Right kidney (tissue), 1 donor: ENCODE measurements at regions not wholly inside any gene's neighbourhood (a gene's known extent, or its start where the extent isn't known, plus 50 kb on each side); places are given as distances from the start of the nearest gene placed in this dataset.
A peak's percentile ranks its signal among the peaks of the same experiment; 100 is the strongest.

Experiments used
- DNase-seq: peaks from one replicate; pipeline ENCODE4 v3.0.0-alpha.2; 2016

GRCh38 chr9:82555031-82555430 is 507.9 kb downstream of the RASEF start:
- no peak for DNase-seq

DNA sequence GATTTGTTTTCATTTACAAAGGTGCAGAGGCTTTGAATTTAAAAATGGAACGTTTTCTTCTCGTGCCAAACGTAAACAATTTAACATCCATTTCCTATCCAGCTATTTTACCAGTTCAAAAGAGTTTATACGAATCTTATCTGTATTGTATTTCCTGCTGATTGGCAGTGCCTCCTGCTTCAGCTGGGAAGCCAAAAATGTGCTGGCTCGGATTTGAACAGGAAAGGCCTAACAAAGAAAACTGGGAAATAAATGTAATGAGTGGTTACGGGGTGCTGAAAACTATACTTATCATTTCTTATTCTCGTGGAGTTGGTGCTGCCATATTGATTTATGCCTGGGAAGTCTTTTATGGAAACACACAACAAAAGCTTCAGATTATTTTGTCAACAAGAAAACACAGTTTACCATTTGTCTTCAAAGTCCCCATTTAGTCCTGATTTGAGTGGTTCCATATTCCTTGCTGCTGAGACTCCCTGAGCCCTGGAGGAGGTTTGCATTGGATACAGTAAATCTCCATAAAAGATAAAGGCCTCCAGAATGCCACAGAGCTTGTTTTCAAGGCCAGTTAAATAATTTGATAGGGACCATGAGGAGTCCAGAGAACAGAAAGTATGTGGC is 507.4 kb downstream of the RASEF start:
- DNase-seq = no peak

GRCh38 chr9:82558346-82558745 is 504.6 kb downstream of the RASEF start:
- no peak for DNase-seq

GRCh38 chr9:82558855-82559630 is 503.9 kb downstream of the RASEF start:
- no peak for DNase-seq

DNA sequence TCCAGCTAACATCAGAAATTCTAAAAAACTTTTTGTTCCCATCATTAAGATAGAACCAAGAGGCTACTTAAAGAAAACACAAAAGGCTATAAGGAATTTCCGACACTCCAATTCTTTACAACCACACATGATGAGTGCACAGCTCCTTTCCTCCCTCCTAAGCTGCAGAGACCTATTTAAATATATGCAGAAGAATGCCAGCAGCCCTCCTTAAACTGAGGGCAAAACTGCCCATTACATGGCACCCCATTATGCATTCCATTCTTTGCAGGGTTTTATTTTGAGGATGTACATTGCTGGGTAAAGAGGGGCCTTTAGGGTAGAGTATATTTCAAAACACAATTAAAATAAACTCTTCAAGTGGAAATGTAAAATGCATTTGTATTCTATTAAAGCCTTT is 502.9 kb downstream of the RASEF start:
- DNase-seq = no peak

DNA sequence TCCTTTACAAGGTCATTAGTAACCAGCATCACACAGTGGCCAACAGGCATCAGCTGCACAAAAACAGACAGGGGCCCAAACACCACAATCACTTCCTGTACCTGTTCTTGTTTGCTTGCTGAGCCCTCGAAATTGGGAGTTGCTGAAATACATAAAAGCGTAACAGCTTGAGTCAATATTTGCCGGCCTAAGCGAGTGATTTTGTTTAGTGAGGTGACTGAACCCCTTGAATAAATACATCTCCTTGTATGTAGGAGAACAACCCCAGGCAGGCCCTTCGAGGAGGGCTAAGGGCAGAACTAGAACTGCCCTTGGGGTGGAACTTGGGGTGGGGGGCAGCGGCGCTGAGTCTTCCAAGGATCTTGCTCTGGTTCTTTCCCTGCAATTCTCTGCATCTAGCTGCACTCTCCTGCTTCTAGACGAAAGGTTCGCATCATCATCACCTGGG is 502.5 kb downstream of the RASEF start:
- DNase-seq = no peak

DNA sequence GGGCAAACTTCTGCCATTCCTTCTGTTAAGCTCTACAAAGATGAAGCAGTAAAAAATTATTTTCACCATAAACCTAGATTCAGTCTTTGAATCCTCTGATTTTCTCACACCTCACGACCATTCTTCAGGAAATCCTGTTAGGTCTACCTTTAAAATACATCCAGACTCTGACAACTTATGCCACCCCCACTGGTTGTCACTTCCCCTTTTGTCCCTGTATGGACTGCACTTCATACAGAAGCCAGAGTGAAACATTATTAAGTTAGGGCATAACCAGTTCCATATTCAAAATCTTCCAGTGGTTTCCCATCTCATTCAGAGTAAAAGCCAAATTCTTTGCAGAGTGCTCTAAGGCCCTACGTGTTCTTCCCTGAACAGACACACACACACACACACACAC is 499.8 kb downstream of the RASEF start:
- DNase-seq = no peak

DNA sequence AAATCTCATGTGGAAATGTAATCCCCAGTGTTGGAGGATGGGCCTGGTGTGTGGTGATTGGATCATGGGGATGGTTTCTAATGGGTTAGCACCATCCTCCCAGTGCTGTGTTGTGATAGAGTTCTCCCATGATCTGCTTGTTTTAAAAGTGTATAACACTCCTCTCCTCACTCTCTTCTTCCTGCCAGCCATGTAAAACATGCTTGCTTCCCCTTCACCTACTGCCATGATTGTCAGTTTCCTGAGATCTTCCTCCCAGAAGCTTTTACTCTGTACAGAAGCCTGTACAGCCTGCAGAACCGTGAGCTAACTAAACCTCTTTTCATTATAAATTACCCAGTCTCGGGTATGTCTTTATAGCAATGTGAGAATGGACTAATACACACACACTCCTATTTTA is 499.1 kb downstream of the RASEF start:
- DNase-seq = no peak

DNA sequence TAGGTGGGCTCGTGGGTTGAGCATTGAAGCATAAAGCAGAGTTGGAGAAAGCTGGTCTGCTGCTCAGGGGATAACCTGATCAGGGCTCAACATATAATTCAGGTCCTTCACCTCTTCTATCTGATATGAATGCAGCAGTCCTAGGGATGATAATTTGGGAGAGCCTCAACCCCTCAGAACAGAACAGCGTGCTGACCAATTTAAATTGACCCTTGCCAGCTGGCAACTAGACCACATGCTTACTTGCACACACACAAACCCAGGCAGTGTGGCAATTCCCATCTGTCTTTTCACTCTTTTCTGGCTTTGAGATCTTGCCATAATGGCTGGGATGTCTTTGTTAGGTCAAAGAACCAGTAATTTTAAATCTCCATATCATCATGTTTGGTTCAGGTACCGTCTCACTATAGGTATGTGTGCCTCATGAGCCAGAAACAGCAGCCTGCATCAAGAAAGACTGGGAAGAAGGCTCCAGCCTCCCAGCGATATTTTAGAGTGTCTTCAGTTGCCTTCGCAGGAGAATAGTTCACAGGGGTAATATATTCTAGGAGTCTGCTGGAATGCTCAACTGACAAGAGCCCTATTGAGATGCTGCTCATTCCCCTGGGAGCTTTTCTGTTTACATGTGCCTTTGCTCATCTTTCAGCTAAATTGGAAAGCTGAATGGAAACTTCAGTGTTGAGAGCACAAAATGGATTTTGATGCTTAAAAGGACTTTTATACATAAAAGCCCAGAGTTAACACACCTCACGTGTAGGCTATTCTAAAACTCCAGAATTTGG is 497.6 kb downstream of the RASEF start:
- no peak for DNase-seq

- no peak for DNase-seq
Measured at GRCh38 chr9:82567953-82568352, 495.0 kb downstream of the RASEF start.

DNA sequence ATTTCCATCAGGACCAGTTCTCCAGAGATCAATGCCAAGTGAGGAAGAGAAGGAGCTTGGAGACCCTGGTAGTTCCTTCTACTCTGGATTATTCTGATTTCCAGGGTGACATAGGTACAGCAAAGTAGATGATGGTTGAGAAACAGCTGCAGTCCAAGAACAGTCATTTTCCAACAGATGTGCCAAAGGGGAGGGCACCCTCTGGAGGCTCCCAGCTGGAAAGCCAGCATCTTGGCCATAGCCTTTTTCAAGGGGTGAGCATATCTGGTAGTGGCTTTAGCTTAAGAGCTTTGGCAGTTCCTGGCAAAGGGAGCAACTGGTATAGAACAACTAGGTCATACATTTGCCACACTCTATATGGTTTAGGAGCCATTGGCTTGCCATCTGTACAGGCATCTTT is 492.7 kb downstream of the RASEF start:
- no peak for DNase-seq

GRCh38 chr9:82571540-82571939 is 491.4 kb downstream of the RASEF start:
- DNase-seq = no peak

- no peak for DNase-seq
Measured at GRCh38 chr9:82572146-82572545, 490.8 kb downstream of the RASEF start.

DNA sequence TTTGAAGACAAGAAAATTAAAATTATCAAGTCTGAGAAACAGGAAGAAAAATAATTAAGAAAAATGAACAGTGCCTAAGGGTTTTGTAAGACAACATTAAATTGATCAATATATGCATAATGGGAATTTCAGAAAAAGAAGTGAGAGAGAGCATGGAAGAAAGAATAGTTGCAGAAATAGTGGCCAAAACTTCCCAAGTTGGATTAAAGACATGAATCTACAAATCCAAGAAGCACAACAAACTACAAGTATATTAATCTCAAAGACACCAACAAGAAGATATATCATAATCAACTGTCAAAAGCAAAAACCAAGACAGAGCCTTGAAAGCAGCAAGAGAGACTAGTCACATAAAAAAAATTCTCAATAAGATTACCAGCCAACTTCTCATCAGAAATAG is 488.0 kb downstream of the RASEF start:
- DNase-seq = no peak

DNA sequence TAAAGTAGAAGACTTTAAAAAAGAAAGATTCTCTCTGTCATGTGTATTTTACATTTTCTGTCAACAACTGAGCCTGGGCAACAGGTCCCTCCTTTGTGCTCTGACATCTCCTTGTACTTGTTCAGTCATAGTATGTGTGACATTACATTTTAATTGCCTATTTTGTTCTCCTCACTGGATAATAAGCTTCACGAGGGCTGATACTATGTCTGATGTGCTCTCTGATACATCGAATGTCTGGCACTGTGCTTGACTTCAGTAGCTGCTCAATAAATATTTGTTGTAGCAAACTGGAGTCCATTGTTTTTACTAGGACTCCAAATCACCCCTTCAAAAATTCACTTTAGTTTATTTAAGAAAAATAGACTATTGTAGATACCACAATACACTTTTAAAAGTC is 482.0 kb downstream of the RASEF start:
- no peak for DNase-seq

DNA sequence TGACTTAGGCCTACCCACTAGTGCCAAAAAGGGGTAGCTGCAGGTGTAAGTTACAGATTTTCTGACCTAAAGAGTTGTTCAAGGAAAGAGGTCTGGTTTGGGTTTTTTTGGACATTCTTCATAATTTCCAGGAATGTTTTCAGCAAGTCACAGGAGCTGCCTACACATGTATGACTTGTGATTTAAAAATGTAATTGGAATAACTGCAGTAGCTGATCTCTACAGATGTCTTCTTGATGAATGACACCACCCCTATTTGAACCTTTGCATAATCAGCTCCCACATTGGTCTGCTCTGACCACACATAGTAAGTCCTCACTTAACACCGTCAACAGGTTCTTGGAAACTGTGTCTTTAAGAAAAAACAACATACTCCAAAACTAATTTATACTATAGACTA is 481.4 kb downstream of the RASEF start:
- no peak for DNase-seq

- DNase-seq = no peak
Measured at GRCh38 chr9:82581935-82582334, 481.0 kb downstream of the RASEF start.

DNA sequence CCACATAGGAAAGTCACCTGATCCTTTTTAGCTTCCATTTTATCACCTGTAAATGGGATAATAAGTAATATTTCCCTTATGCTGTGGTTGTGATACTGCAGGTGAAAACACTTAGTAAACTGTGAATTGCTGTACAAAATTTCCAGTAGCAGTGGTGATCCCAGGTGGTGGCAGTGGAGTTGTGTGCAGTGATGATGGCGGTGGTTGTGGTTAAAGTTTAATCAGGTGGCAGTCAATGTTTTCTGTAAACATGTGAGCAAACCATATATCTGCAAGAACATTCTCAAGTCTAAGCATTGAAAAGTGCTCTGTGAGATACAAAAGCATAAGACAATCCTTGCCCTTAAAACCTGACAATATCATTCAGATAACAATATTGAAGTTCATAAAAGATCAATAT is 480.2 kb downstream of the RASEF start:
- DNase-seq = no peak

DNA sequence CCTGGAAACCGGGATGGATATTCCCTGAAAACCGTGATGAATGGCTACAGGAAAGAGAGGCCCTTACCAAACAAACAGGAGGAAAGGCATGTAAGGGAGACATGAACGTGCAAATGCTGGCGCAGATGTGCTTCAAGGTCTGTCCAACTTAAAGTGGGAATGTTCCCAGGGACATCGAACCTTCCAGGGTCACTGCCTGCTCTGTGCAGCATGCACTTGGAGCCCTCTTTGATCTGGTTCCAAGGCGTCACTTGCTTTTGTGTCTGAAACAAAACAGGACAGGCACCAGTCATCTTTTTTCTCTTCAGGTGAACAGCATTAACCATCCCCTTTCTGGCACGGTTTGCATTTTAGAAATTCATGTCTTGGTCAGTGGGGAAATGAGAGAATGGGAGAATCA is 479.4 kb downstream of the RASEF start:
- no peak for DNase-seq

DNA sequence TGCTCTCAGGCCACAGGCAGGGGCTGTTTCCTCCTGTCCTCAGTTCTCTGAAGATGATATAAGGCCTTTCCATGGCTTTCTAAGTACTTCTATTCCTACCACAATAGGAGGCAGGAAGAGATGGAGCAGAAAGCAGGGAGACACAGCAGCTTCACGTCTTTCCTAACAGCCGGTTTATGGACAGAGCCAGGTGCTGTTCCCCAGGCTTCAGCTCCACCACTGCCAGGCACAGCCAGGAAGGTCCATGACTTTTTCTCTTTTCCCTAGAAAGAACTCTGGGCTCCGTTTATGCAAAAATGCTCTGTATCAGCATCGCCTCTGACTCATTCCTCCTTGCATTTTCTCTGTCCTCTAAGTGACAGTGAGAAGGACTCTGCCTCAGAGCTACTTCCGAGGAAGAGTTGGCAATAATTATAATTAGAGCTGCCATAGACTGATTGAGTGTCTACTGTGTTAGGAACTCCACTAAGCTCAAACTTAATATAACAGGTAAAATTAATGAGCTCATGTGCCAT is 478.5 kb downstream of the RASEF start:
- DNase-seq = no peak

GRCh38 chr9:82586918-82587356 is 476.0 kb downstream of the RASEF start:
- no peak for DNase-seq

- peak; percentile 35 for DNase-seq
Measured at GRCh38 chr9:82588301-82589180, 474.4 kb downstream of the RASEF start.
